ENCODE measurements at regions not wholly inside any gene's neighbourhood (a gene's known extent, or its start where the extent isn't known, plus 50 kb on each side); places are given as distances from the start of the nearest gene placed in this dataset.
A peak's percentile ranks its signal among the peaks of the same experiment; 100 is the strongest.

GRCh38 chr5:119930490-119930889 is 301.1 kb downstream of the FAM170A start:
- H3K27me3 ChIP-seq = no peaks in the 10 kb centered on the region
- H3K36me3 ChIP-seq = no peaks in the 10 kb centered on the region
- no peak overlapping the region for H3K4me3 ChIP-seq
- no peak overlapping the region for H3K27ac ChIP-seq
- H3K9me3 ChIP-seq = no peaks in the 10 kb centered on the region
- no peaks in the 10 kb centered on the region for H3K4me1 ChIP-seq
- DNase-seq (ENCODE audit: low spot score) = no peak
- TF ChIP-seq CTCF (IDR thresholded peaks at IDR 0.05) = no peak

- TF ChIP-seq CTCF (IDR thresholded peaks at IDR 0.05) = peak in 1 of 2 donors; percentile 59
- peaks cover 0 to 5% of the 10 kb centered on the region in 2 donors for H3K9me3 ChIP-seq
- no peaks in the 10 kb centered on the region for H3K27me3 ChIP-seq
- H3K4me1 ChIP-seq = no peaks in the 10 kb centered on the region
- H3K36me3 ChIP-seq = no peaks in the 10 kb centered on the region
- no peak for DNase-seq (ENCODE audit: low spot score)
- H3K4me3 ChIP-seq = no peak overlapping the region
- H3K27ac ChIP-seq = no peak overlapping the region
These were observed 313.8 kb downstream of the FAM170A start for GRCh38 chr5:119943148-119943547.

GRCh38 chr5:119945691-119946090 is 316.3 kb downstream of the FAM170A start:
- Histone ChIP-seq H3K4me3 (no peak overlapping the region), H3K9me3 (no peaks in the 10 kb centered on the region), H3K27me3 (no peaks in the 10 kb centered on the region), H3K27ac (no peak overlapping the region), H3K36me3 (no peaks in the 10 kb centered on the region), H3K4me1 (no peaks in the 10 kb centered on the region)
- no peak for TF ChIP-seq CTCF (IDR thresholded peaks at IDR 0.05)
- no peak for DNase-seq (ENCODE audit: low spot score)

GRCh38 chr5:119948162-119948561 is 318.8 kb downstream of the FAM170A start:
- no peaks in the 10 kb centered on the region for H3K27me3 ChIP-seq
- TF ChIP-seq CTCF (IDR thresholded peaks at IDR 0.05) = no peak
- DNase-seq (ENCODE audit: low spot score) = no peak
- H3K9me3 ChIP-seq = no peaks in the 10 kb centered on the region
- H3K4me1 ChIP-seq = no peaks in the 10 kb centered on the region
- no peaks in the 10 kb centered on the region for H3K36me3 ChIP-seq
- H3K27ac ChIP-seq = no peak overlapping the region
- no peak overlapping the region for H3K4me3 ChIP-seq

- no peak for TF ChIP-seq CTCF (IDR thresholded peaks at IDR 0.05)
These were observed 320.2 kb downstream of the FAM170A start for GRCh38 chr5:119949426-119949999.

GRCh38 chr5:119951330-119951934 is 322.1 kb downstream of the FAM170A start:
- DNase-seq (ENCODE audit: low spot score) = no peak
- Histone ChIP-seq H3K4me1 (no peaks in the 10 kb centered on the region), H3K4me3 (no peak overlapping the region), H3K36me3 (no peaks in the 10 kb centered on the region), H3K27ac (no peak overlapping the region), H3K9me3 (peaks cover 0 to 5% of the 10 kb centered on the region in 2 donors), H3K27me3 (no peaks in the 10 kb centered on the region)
- no peak for TF ChIP-seq CTCF (IDR thresholded peaks at IDR 0.05)

More at GRCh38 chr5:119949426-119949999, 320.2 kb downstream of the FAM170A start:
- Histone ChIP-seq H3K4me3 (no peak overlapping the region), H3K4me1 (no peaks in the 10 kb centered on the region), H3K27ac (no peak overlapping the region), H3K27me3 (no peaks in the 10 kb centered on the region), H3K9me3 (no peaks in the 10 kb centered on the region), H3K36me3 (no peaks in the 10 kb centered on the region)
- DNase-seq (ENCODE audit: low spot score) = no peak

All from right atrium auricular region (tissue), 2 donors.